Neutrophil (primary cell): ENCODE measurements at regions not wholly inside any gene's neighbourhood (a gene's known extent, or its start where the extent isn't known, plus 50 kb on each side); places are given as distances from the start of the nearest gene placed in this dataset.

ENCODE experiments used
- H3K27ac ChIP-seq: fragments of 200-600 bp; sonication (generic); 2 replicates; pipeline ENCODE4 v1.5.1; 2016; ENCODE audit warnings: mild to moderate bottlenecking, moderate library complexity
- H3K27me3 ChIP-seq: fragments of 200-600 bp; sonication (generic); 2 replicates; pipeline ENCODE4 v1.6.0; 2016; ENCODE audit warnings: mild to moderate bottlenecking
- H3K36me3 ChIP-seq: fragments of 200-600 bp; sonication (generic); 2 replicates; pipeline ENCODE4 v1.5.1; 2017
- H3K4me1 ChIP-seq, 2 experiments: fragments of 200-600 bp in 1 of 2; sonication (generic) in 1 of 2; 1 replicate in 1 of 2; 2 replicates in 1 of 2; pipeline versions ENCODE4 v1.5.1 to v1.6.1; 2013 to 2016; ENCODE audit warnings: low read depth in 1 of 2, low read length in 1 of 2, mild to moderate bottlenecking in 1 of 2, moderate library complexity in 1 of 2; ENCODE audit not compliant: control insufficient read depth in 1 of 2, insufficient read depth in 1 of 2
- H3K4me3 ChIP-seq, 2 experiments: fragments of 200-600 bp in 1 of 2; sonication (generic) in 1 of 2; 1 replicate in 1 of 2; 2 replicates in 1 of 2; pipeline ENCODE4 v1.5.1; 2013 to 2016; ENCODE audit warnings: low read depth in 1 of 2, low read length in 1 of 2, mild to moderate bottlenecking in 1 of 2, moderate library complexity in 1 of 2
- H3K9me3 ChIP-seq: fragments of 200-600 bp; sonication (generic); 2 replicates; pipeline ENCODE4 v1.5.1; 2016
- CTCF ChIP-seq: fragments of 200-600 bp; sonication (generic); IDR thresholded peaks from 2 replicates; pipeline ENCODE4 v1.5.1; 2016; ENCODE audit warnings: antibody characterized with exemption

- no peak for TF ChIP-seq CTCF
- Histone ChIP-seq H3K36me3 (no peaks in the 10 kb centered on the region), H3K27ac (peak overlapping the region; percentile 55), H3K4me1 (peaks cover 0 to 7% of the 10 kb centered on the region in 2 experiments), H3K9me3 (no peaks in the 10 kb centered on the region), H3K4me3 (no peak overlapping the region), H3K27me3 (no peaks in the 10 kb centered on the region)
These were observed 428.0 kb upstream of the AMELY start for GRCh38 chrY:7339391-7340087.

- Histone ChIP-seq H3K27ac (no peak overlapping the region), H3K9me3 (no peaks in the 10 kb centered on the region), H3K36me3 (no peaks in the 10 kb centered on the region), H3K27me3 (no peaks in the 10 kb centered on the region), H3K4me3 (no peak overlapping the region), H3K4me1 (peaks cover 0 to 7% of the 10 kb centered on the region in 2 experiments)
- no peak for TF ChIP-seq CTCF
These were observed 424.7 kb upstream of the AMELY start for GRCh38 chrY:7336023-7336873.

GRCh38 chrY:7334449-7334848 lies 422.9 kb upstream of the AMELY start:
- Histone ChIP-seq H3K36me3 (no peaks in the 10 kb centered on the region), H3K4me3 (no peak overlapping the region), H3K27ac (no peak overlapping the region), H3K27me3 (no peaks in the 10 kb centered on the region), H3K9me3 (no peaks in the 10 kb centered on the region), H3K4me1 (peaks cover 0 to 2% of the 10 kb centered on the region in 2 experiments)
- no peak for TF ChIP-seq CTCF

- Histone ChIP-seq H3K27ac (no peak overlapping the region), H3K9me3 (no peaks in the 10 kb centered on the region), H3K4me3 (no peak overlapping the region), H3K27me3 (no peaks in the 10 kb centered on the region), H3K4me1 (no peaks in the 10 kb centered on the region), H3K36me3 (peaks cover 11% of the 10 kb centered on the region)
- TF ChIP-seq CTCF: no peak
These were observed 415.0 kb upstream of the AMELY start for GRCh38 chrY:7326296-7327246.

GRCh38 chrY:7325531-7325930 lies 414.0 kb upstream of the AMELY start:
- Histone ChIP-seq H3K27ac (no peak overlapping the region), H3K36me3 (peaks cover 11% of the 10 kb centered on the region), H3K4me1 (no peaks in the 10 kb centered on the region), H3K9me3 (no peaks in the 10 kb centered on the region), H3K27me3 (no peaks in the 10 kb centered on the region), H3K4me3 (no peak overlapping the region)
- no peak for TF ChIP-seq CTCF
